ENCODE measurements at regions not wholly inside any gene's neighbourhood (a gene's known extent, or its start where the extent isn't known, plus 50 kb on each side); places are given as distances from the start of the nearest gene placed in this dataset.

DNA sequence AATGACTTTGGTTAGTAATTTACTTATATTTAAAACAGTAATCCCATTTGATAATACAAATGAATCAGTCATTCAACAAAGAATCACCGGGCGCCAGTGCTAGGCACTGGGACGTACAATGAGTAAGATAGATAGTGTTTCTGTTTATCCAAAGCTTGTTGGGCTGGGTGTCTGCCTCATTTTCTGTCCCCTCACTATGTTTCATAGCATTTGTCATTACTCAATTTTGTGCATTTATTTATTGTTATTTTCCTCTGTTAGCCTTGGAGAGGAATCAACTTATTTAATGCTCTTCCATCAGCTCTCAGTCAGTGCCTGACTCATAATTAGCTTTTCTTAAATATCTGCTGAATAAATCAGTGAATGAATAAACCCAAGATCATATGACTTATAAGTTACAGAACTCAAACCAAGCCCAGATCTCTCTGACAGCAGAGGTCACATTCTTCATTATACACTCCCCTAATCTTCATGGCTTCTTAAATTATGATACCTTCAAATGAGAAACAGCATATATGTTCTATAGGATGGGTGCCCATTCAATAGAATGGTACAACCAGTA, 86.2 kb downstream of the TSPAN8 start:
- no peak for DNase-seq (ENCODE audit: low spot score)

DNA sequence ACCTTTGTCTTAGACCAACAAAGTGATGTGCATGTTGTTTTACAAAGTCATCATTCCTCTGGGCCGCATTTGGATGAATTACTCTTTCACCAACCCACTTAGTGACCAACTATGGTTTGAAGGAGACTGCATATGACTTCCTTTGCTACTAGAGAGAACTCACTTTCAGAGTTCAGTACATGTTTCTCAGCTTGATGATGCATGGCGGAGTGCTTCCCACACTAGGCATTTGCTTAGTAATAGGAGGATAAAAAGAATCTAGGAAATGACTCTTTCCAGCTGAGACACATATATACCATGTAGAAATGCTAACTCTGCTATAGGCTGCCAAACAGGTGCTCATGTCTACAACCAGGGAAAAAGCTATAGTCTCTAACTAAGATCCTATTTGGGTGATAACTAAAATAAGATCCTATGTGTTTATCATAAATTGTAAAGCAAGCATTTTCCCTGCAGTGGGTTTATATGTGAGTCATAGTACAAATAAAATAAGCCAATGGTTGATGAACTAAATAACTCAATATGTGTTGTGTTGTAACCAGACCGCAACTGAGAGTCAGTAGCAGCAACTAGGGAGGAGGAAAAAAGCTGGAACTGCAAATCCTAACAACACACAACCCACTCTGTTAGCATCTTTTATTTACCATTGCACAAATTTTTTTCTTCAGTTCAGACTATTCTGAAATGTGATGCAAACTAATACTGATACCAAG, 87.2 kb downstream of the TSPAN8 start:
- DNase-seq (ENCODE audit: low spot score) = no peak

DNA sequence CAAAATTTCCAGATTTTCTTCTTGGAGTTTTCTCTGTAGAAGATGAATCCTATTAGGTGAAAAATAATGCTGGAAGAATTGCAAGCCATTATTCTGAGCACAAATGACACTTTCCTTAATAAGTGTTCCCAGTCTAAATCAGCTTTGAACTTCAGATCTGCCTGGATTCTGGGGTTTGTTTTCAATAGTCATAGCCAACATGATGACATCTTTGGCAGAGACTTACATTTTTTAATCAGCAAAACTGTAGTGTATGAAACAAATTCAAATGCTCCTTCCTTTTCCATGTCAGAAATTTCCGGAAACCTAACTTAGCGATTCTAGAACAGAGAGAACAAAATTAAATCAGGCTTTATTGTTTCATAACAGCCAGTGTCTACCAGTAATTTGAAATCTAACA, 88.5 kb downstream of the TSPAN8 start:
- no peak for DNase-seq (ENCODE audit: low spot score)

DNA sequence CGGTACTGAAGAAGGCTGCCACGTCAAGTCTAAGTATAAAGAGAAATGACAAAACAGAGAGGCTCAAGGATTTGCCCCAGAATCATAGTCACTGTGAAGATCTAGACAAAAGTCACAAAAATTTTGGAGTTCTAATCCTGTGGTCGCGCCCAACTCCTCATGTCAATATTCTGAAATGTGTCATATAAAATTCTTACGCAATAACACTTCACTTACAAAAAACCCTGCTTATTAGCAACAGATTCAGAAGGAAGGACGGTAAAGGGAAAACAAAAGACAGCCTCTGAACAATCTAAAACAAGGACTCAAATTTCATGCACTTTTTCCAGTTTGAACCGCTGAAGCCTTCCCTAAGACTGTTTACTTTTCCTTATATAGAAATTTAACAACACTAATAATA, 94.7 kb downstream of the TSPAN8 start:
- no peak for DNase-seq (ENCODE audit: low spot score)

DNA sequence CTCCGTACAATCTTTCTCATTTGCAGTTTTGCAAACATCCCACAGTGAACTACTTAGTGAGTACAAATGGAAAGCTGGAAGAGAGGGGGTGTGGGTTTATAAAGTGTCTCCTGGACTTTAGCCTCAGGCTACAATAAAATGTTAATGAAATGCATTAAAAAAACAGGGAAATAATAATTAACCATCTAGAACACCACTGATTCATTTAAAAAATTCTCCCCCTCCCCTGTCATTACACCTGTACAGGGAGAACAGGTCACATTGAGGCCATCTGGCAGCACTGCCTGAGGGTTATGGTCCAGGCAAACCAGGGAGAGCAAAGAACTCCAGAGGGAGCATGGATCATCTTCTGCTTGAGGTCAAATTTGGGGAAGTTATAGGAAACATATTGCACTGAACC, 96.3 kb downstream of the TSPAN8 start:
- no peak for DNase-seq (ENCODE audit: low spot score)

DNA sequence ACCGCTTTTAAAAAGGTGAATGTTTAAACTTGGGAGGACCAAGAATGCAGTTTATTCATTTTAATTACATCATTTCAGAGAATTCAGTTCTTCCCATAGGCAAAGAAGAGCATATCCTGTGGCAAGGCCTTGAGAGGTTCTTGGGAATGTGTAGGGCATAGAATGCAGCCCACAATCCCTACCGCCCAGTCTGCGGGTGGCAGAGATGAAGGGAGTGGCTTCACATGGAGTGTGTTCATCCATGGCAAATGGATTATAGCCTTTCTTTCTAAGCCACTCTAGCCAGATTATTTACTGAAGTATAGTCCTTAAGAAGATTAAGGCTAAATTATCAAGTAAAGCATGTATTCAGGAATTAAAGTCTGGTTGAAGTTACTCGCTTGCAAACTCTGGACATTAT, 97.4 kb downstream of the TSPAN8 start:
- DNase-seq (ENCODE audit: low spot score) = no peak

DNA sequence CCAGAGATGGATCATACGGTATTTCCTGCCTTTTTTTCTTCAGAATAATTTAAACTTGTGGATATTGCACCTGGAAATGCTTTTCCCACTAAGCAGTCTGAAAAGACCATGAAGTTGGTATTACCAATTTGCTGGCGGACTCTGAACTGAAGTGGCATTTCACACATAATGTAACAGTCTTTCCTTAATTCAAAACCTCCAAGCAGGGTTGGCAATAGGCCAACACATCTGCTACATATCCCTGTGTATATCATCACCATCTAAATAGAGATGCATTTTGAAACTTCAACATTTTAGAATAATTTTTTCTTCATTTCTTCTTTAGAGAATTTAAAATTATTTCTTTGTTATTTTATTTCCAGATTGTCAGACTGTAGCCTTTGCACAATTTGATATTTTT, 100.5 kb downstream of the TSPAN8 start:
- DNase-seq (ENCODE audit: low spot score) = no peak

DNA sequence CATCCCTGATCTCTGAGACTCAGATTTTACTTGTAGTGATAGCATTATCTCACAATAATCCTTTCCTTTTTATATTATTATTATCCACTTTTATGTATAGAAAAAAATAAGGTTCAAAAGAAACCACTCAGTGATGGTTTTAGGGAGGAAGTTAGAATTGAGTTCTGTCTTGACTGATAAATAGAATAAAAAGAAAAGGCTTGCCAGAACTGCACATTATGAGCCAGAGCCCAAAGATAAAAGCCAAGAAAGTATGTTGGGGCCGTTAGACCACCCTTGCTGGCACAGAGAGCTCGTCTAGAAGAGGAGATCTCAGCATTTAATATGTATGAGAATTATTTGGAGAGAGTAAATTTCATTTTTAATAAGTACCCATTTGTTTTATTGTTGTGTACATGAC, 103.2 kb downstream of the TSPAN8 start:
- no peak for DNase-seq (ENCODE audit: low spot score)

DNA sequence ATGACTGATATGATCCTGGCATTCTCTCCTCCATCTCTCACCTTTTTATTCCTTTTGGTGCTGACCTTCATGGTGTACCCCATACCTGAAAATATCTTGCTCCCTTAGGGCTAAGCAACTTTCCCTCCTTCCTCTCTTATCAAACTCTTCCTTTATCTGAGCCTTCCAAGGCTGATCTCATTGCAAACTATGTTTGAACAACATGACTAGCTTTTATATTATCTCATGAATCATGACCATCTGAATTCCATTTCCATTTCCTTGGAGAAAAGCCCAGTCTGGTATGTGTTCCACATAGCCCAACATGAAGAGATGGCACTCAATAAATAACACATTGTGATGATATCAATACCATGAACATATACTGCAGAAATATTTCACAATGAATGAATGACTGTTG, 111.6 kb downstream of the TSPAN8 start:
- no peak for DNase-seq (ENCODE audit: low spot score)

DNA sequence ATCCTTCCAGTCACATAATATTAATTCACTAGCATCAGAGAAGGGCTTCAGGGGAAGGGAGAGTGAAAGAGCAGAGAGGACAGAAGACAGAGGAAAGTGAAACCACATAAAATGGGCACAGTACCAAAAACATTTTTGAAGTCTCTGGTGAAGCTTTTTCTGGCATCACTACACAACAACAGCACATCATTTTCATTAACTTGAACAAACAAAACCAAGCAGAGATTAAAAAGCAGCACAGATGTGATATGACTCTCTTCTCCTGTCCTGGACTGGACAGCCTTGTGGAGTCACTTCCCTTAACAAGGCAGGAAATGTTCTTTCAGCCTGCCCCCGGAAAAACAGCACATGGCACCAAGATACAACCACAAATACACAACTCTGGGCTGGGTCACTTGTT, 112.0 kb downstream of the TSPAN8 start:
- DNase-seq (ENCODE audit: low spot score) = no peak

DNA sequence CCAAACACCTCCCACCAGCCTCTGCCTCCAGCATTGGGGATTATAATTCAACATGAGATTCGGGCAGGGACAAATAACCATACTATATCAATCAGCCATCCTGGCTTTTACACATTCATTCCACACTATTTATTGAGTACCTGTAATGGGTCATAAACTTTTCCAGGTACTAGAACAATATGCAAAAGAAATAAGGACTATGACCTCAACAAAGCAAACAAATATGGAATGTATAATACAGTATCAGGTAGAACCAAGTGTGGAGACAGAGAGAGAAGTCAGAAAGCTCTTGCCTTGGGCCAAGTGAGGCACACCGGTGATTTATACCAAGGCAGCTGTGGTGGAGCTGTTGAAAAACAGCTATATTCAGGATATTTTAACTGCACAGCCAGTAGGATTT, 116.3 kb downstream of the TSPAN8 start:
- DNase-seq (ENCODE audit: low spot score) = no peak

DNA sequence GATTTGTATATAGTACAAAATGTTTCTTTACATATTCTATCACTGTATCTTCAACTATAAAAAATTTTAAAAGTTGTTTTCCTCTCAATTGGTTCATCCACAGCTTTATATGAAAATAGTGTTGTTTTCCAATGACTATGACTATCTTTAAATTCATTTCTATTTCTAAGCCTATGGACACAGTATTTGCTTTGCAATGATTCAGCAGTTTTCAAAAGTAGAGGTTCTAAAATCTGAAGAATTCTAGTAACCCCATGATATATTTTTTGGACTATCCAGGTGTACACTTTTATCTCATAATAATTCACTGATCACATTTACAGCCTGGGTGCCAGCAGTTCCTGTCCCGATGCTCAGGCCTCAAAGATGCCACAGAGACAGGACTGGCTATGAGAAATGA, 118.4 kb upstream of the PTPRR start:
- DNase-seq (ENCODE audit: low spot score) = no peak

DNA sequence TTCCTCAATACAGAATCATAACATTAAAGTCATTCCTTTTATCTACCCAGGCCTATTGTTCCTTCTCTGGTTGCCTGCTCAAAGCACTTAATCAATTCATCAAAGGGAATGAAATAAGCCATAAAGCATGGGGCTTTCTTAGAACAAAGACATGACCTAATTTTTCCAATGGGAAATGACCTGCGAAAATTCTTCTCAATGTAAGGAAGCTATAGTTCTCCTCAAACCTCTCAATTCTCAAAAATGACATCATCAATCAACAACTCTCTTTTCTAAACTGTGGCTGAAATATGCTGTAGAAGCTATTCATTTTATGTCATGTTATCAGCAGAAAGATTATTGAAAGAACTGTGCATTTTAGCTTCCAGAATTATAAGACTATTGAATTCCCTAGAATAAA, 116.0 kb upstream of the PTPRR start:
- no peak for DNase-seq (ENCODE audit: low spot score)

DNA sequence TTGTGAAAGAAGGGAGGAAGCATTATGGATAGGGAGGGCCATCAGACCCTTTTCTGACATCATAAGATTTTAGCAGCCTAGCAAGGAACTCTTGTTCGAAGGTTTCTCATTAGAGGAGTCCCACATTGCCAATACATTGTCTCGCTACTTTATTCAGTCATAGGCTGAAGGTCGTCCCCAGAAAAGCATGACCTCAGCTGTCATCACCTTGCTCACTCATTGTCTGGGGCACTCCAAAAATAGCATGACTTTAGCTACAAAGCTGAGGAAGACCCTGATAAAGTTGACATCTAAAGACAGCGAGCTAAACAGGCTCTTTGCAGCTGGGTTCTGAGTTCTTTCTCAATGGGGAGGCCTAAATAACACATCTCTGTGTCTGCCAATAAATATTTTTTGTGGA, 112.4 kb upstream of the PTPRR start:
- no peak for DNase-seq (ENCODE audit: low spot score)

DNA sequence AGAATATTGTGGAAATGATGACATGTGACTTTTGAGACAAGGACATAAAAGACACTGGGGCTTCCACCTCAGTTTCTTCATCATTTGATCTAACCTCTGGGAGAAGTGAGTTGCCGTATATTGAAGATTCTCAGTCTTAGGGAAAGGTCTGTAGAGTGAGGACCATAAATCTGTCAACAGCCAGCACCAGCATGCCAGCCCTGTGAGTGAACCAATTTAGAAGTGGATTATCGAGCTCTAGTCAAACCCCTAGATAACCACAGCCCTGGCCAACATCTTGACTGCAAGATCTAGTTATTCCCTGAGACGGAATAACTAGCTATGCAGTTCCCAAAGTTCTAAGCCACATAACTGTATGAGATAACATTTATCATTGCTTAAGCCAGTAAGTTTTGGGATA, 108.8 kb upstream of the PTPRR start:
- DNase-seq (ENCODE audit: low spot score) = no peak

DNA sequence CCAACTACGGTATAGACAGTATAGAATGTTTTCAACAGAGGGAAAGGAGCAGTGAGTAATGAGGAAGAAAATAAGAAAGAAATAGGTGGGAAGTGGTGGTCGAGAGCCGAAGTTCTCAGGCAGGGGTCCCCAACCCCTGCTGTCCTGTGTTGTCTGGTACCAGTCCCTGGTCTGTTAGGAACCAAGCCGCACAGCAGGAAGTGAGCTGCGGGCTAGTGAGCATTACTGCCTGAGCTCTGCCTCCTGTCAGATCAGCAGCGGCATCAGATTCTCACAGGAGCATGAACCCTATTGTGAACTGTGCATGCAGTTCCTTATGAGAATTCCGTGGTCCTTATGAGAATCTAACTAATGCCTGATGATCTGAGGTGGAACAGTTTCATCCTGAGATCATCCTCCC, 107.3 kb upstream of the PTPRR start:
- no peak for DNase-seq (ENCODE audit: low spot score)

DNA sequence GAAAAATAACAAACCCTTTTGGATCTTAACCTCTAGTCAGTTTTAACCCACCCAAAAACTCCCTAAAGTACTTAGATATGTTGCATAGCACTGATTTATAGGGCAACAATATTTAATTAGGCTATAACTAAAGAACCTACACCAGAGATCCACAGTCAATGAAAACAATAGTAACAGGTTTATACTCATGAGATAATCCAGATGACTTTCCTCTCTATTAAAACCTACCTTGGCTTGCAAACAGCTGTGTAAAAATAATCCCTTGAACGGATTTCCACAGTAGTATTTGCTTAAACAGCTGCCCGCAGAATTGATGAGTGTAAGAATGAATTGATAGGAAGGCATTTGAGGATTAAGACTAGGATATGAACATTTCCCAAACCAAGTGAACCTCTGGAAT, 104.3 kb upstream of the PTPRR start:
- DNase-seq (ENCODE audit: low spot score) = no peak

DNA sequence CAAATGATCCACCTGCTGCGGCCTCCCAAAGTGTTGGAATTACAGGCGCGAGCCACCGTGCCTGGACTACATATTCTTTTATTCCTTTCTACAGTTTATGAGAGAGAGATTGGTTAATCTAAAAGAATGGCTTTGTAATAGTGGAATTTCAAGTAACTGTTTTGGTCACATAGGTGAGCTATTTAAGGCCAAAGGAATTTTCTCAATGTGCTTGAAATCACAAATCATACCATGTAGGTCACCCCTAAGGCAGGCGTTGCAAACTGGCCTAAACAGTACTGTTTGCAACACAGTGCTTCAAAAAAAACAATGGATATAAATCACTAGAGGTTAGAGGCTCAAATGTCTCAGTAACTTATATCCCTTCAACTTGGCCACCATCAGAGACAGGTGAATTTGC, 103.7 kb upstream of the PTPRR start:
- DNase-seq (ENCODE audit: low spot score) = no peak

DNA sequence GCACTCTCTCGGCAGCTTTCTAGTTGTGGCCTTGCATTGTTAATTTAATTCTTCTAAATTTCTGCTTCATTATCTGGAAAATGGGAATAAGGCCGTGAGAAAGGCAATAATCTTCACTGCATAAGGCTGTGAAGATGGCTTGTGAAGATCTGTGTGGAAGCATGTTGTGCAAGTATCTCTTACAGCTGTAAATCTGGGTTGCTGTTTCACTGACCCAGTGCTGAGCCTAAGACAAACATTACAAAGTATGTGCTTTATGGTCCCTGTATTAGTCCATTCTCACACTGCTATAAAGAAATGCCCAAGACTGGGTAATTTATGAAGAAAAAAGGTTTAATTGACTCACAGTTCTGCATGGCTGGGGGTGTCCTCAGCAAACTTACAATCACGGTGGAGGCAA, 101.0 kb upstream of the PTPRR start:
- DNase-seq (ENCODE audit: low spot score) = no peak

DNA sequence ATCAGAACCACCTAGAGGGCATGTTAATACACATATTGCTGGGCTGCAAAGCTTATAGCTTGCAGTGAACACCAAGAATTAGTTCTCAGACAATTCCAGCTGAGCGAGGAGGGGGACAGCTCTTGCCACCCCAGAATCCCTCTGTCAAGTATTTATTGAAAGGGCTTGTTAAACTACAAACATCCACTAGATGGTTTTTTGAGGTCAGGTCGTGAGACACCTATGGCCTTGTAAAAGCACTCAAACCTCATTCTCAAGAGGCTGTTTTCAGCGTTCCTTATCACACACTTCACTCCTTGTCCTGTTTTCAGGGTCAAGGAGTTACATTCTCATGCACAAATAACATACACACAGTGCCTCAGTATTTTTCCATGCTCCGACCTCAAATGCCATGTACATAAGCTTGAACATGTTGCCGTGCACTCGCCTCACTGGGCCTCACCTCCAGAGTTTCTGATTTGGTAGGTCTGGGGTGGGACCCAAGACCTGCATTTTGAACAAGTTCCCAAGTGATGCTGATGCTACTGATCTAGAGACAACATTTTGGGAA, 98.8 kb upstream of the PTPRR start:
- DNase-seq (ENCODE audit: low spot score) = no peak

DNA sequence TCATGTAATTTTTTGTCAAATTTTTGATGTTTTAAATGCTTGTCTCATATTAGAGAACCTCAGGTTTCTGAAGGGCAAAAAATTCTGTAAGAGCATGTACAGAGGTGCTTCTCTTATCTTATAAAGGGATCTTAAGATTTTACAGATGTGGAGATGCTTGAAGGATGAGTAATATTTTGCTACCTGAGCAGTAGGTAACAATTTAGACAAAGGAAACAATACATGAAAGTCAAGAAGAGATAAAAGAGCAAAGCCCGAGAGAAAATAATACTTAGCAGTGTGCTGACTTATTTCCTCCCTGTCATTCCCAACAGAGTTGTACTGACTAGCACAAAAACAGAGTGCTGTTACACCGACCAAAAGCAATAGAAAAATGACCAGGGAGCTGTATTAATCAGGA, 98.1 kb upstream of the PTPRR start:
- DNase-seq (ENCODE audit: low spot score) = no peak

DNA sequence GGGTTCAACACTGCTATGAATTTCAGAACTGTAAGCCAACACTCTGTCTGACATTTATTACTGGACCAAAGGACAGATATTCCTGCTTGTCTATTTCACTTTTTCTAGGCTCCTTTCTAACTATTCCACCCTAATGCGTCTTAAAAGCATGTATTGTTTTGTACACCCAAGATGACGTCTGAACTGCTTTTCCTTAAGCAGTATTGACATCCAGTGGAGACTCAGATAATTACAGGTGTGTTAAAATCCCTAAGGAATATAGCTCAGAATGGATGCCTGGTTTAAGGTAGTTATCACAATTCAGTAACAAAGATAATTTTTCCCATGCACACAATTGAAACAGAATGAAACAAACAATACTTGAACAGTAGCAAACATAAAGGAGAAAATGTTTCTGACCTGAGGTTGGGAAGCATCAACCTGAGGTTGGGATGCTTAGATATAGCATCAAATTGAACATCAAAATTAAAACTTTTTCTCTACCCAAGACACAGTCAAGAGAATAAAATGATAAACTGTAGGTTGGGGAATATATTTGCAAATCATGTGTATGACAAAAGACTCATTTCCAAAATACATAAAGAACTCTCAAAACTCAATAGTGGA, 93.7 kb upstream of the PTPRR start:
- peak; percentile 33 for DNase-seq (ENCODE audit: low spot score)

DNA sequence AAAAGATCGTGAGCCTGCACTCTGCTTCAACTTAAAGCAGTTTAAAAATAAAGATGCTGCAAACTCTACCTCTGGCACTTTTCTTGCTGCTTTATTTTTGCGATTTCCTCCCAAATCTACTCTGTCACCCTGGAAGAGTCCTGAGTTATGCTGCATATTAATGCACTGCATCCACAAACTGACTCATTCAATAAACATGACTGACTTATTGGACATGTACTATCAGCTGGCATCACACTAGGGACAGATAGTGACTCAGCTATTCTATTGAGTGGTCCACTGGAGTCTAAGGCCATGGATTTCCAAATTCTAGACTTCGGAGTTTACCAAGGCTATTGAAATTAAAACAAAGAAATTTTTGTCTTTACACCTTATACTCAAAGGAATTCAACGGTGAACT, 90.7 kb upstream of the PTPRR start:
- DNase-seq (ENCODE audit: low spot score) = no peak

DNA sequence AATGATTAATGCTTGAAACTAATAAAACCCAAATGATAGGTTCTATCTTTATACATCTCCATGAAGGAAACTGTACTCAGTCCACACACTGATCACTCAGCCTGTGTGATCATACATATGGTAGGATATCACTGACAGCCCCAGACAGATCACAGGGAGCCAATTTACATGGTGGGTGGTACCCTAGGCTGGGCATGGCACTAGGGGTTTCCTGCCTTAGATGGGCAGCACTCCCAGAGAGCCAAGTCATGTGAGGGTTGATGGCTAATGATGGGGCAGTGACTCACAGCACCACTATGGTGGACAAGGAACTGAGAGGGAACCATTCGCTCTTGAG, 89.6 kb upstream of the PTPRR start:
- no peak for DNase-seq (ENCODE audit: low spot score)
